ENCODE measurements at regions not wholly inside any gene's neighbourhood (a gene's known extent, or its start where the extent isn't known, plus 50 kb on each side); places are given as distances from the start of the nearest gene placed in this dataset.

DNA sequence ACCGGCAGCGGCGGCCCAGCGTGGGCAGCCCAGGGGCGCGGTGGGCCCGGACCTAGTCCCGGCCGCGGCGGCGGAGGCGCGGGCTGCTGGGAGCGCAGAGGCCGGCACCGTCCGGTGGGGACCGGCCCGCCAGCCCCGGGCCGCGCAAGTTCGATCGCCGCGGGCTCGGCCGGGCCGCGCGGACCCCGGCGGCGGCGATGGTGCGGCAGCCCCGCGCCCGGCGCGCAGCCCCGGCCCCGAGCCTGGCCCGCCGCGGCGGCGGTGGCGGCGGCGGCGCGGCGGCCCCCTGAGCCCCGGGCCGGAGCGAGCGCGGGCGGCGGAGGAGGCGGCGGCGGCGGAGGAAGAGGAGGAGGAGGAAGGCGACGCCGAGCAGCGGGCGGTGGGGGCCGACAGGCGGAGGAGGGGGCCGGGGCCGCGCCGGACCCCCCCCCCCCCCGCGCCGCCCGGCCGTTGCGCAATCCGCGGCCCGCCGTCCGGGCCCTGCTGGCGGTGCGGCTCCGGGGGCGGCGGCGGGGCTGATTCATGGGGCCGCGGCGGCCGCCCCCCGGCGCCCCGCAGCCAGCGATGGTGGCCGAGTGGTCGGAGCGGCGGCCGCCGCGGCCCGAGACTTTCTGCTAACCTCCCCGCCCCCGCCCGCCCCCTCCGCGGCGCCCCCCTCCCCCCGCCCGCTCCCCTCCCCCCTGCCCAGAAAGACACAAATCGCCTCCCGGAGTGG, 1251.9 kb downstream of the BRD1 start:
- no peak overlapping the region for H3K4me3 ChIP-seq (ENCODE audit: low read depth, low read length)
- no peak for DNase-seq (ENCODE audit: low read depth)
- no peak for TF ChIP-seq CTCF (conservative IDR thresholded peaks at IDR 0.05; ENCODE audit: low read depth, low read length)

DNA sequence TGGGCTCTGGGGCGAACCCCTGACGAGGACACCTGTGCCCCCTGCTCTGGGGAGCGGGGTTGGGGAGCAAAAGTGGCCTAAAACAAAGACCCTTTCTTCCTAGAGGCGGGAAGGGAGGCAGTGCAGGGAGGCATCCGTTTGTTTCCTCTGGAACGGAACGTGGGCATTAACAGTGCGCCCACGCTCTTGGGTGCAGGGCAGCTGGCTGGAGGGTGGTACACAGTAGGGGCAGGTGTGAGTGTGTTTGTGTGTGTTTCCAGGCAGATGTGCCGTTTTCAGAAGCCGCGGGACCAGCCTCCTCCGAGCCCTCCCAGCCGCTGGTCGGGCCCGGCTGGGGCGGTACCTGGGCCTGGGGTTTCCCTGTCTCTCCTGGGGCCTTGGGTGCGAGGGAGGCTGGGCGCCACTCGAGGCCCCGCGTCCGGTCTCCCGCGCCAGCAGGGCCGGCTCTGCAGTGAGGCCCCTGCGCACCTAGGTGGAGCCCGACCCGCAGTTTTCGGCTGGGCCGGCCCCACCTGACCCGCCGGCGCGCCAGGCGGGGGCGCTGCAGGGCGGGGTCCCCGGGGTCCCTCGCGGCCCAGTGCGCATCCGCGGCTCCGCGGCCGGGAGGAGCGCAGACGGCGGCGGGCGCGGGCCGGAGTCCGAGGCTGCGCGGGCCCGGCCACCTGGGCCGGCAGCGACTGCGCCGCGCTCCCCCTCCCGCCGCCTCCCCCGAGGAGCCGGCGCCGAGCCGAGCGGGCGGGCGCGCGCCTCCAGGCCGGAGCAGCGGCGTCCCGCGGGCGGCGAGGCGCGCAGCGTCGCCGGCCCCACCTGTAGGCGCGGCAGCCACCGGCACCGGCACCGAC, 1252.7 kb downstream of the BRD1 start:
- H3K4me3 ChIP-seq (ENCODE audit: low read depth, low read length): no peak overlapping the region
- TF ChIP-seq CTCF (conservative IDR thresholded peaks at IDR 0.05; ENCODE audit: low read depth, low read length): no peak
- peak; percentile 5 for DNase-seq (ENCODE audit: low read depth)

DNA sequence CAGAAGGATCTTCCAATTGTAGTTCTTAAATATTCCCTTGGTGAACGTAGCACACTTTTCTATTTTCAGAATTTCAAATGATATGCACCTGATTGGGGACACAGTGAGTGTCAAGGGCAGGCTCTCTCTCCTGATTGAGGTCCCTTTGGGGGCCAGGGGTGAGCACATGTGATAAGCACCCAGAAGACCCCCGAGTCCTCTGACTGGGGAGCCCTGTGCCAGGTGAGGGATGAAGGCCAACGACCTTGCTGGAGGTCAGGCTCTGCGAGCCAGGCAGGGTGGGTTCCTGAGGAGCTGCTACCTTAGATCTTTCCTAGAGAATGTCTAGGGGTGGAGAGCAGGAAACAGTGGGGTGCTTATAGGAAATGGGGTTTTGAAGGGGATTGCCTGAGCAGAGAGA, 1253.9 kb downstream of the BRD1 start:
- no peak for TF ChIP-seq CTCF (conservative IDR thresholded peaks at IDR 0.05; ENCODE audit: low read depth, low read length)
- H3K4me3 ChIP-seq (ENCODE audit: low read depth, low read length): no peak overlapping the region
- no peak for DNase-seq (ENCODE audit: low read depth)

DNA sequence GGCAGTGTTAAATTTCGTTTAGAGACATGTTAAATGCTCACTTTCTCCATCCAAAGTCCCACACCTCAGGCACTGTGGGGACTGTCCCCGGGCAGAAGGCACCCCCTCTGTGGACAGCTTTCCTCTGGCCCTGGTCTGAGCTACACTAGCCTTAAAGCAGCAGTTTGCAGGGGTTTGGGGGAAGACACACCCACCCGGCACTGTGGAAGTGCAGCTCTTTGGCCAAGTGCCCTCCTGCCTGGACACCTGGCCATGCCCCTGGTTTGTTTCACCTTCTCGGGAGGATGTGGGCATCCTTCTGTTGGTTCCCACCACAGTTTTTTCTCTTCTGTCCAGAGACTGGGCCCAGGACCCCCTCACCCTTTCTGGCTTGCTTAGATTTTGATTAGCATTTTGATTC, 1254.7 kb downstream of the BRD1 start:
- no peak overlapping the region for H3K4me3 ChIP-seq (ENCODE audit: low read depth, low read length)
- DNase-seq (ENCODE audit: low read depth): no peak
- no peak for TF ChIP-seq CTCF (conservative IDR thresholded peaks at IDR 0.05; ENCODE audit: low read depth, low read length)

DNA sequence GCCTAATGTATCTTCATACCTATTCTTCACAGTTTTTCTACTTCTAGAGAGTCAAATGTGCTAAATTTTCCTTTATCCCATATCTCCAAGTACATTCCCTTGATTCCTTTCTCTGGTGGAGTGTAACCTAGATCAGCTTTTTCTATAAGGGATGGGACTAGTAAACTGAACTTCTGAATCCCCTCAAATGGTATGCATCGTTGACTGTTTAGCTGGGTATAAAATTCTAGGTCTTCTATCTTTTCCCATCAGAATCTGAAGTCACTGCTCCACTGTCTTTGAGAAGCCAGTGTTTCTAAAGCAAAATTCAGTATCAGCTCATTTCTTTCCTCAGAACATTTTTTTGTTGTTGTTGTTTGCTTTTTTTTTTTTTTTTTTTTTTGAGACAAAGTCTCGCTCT, 1256.8 kb downstream of the BRD1 start:
- H3K4me3 ChIP-seq (ENCODE audit: low read depth, low read length): no peak overlapping the region
- TF ChIP-seq CTCF (conservative IDR thresholded peaks at IDR 0.05; ENCODE audit: low read depth, low read length): no peak
- no peak for DNase-seq (ENCODE audit: low read depth)

DNA sequence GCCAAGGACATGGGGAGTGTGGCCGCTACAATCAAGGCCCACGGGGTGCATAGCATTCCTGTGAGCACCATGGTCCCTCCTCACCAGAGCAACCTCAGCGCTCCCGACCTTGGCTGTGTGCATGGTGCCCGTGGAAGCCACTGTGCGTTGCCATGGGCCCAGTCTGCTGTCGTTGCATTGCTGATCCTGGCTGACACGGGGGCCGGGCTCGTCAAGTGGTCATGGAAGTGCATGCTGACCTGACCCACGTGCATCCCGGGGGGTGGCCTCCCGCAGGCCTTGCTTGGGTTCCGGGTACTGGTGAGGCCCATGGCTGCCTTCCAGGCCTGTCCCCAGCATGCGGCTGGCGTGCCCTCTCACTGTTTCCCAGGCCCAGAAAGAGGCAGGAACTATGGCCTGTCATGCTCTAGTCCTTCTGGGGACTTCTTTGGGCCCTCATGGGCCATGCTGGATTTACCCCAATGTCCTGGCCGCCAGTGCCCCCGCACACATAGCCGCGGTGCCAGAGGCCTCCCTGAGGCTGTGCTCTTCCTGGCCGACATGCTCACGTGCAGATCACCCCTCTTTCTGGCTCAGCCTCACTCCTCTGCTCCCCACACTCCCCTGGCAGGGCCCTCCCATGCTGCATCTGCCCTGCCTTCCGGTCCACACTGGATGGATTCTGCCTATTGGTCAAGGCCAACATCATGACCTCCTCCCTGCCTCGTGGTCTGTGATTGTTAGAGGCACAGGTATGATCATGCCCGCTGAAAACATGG, 1258.0 kb downstream of the BRD1 start:
- no peak for DNase-seq (ENCODE audit: low read depth)
- TF ChIP-seq CTCF (conservative IDR thresholded peaks at IDR 0.05; ENCODE audit: low read depth, low read length): no peak
- no peak overlapping the region for H3K4me3 ChIP-seq (ENCODE audit: low read depth, low read length)
